H9 (cell line): ENCODE measurements at regions not wholly inside any gene's neighbourhood (a gene's known extent, or its start where the extent isn't known, plus 50 kb on each side); places are given as distances from the start of the nearest gene placed in this dataset.

Experiments used
- DNase-seq: peaks from one replicate; pipeline ENCODE4 v3.0.0-alpha.2; 2017
- H2AFZ ChIP-seq: one replicate; pipeline ENCODE4 v1.6.1; 2013; ENCODE audit warnings: mild to moderate bottlenecking, low read length, control low read depth, moderate library complexity
- H2AK5ac ChIP-seq: 2 replicates; pipeline ENCODE4 v1.6.1; 2013; ENCODE audit warnings: low read length, control low read depth, mixed read lengths; ENCODE audit not compliant: insufficient read length
- H2BK120ac ChIP-seq: one replicate; pipeline ENCODE4 v1.6.1; 2013; ENCODE audit warnings: low read depth, mild to moderate bottlenecking, low read length, control low read depth, inconsistent platforms; ENCODE audit not compliant: poor library complexity, severe bottlenecking
- H2BK12ac ChIP-seq: 2 replicates; pipeline ENCODE4 v1.6.1; 2013; ENCODE audit warnings: low read length, control low read depth, mixed read lengths, low read depth; ENCODE audit not compliant: insufficient read length
- H2BK15ac ChIP-seq: 2 replicates; pipeline ENCODE4 v1.6.1; 2013; ENCODE audit warnings: low read depth, low read length, control low read depth
- H2BK20ac ChIP-seq: one replicate; pipeline ENCODE4 v1.6.1; 2013; ENCODE audit warnings: low read depth, mild to moderate bottlenecking, low read length, control low read depth, inconsistent platforms; ENCODE audit not compliant: poor library complexity, severe bottlenecking
- H2BK5ac ChIP-seq: 2 replicates; pipeline ENCODE4 v1.6.1; 2013; ENCODE audit warnings: low read length, control low read depth, mixed read lengths; ENCODE audit not compliant: insufficient read length
- H3K14ac ChIP-seq: 2 replicates; pipeline ENCODE4 v1.6.1; 2013; ENCODE audit warnings: low read length, control low read depth; ENCODE audit not compliant: insufficient read depth
- H3K18ac ChIP-seq: 2 replicates; pipeline ENCODE4 v1.6.1; 2013; ENCODE audit warnings: low read depth, mild to moderate bottlenecking, mixed read lengths, low read length, control low read depth; ENCODE audit not compliant: insufficient read length
- H3K23ac ChIP-seq: 2 replicates; pipeline ENCODE4 v1.6.1; 2013; ENCODE audit warnings: low read length, control low read depth, mixed read lengths, low read depth; ENCODE audit not compliant: insufficient read length
- H3K23me2 ChIP-seq: 2 replicates; pipeline ENCODE4 v1.6.1; 2013; ENCODE audit warnings: low read depth, mild to moderate bottlenecking, mixed read lengths, low read length, control low read depth; ENCODE audit not compliant: insufficient read length, poor library complexity, severe bottlenecking
- H3K27ac ChIP-seq: 2 replicates; pipeline ENCODE4 v1.5.1; 2013; ENCODE audit warnings: low read length, control low read depth, mixed read lengths, low read depth; ENCODE audit not compliant: insufficient read length
- H3K27me3 ChIP-seq: 2 replicates; pipeline ENCODE4 v1.6.1; 2013; ENCODE audit warnings: low read length, control low read depth, inconsistent platforms; ENCODE audit not compliant: insufficient read depth
- H3K4ac ChIP-seq: 2 replicates; pipeline ENCODE4 v1.6.1; 2013; ENCODE audit warnings: low read depth, mild to moderate bottlenecking, control low read depth, inconsistent platforms, low read length, moderate library complexity
- H3K4me1 ChIP-seq: 2 replicates; pipeline ENCODE4 v1.6.1; 2013; ENCODE audit warnings: low read length, control low read depth, inconsistent platforms; ENCODE audit not compliant: insufficient read depth
- H3K4me2 ChIP-seq: 2 replicates; pipeline ENCODE4 v1.6.1; 2013; ENCODE audit warnings: low read length, control low read depth, mixed read lengths; ENCODE audit not compliant: insufficient read length, insufficient read depth
- H3K56ac ChIP-seq: 2 replicates; pipeline ENCODE4 v1.6.1; 2013; ENCODE audit warnings: low read depth, mild to moderate bottlenecking, mixed read lengths, low read length, control low read depth; ENCODE audit not compliant: insufficient read length
- H3K79me1 ChIP-seq: 2 replicates; pipeline ENCODE4 v1.6.1; 2013; ENCODE audit warnings: low read depth, mild to moderate bottlenecking, moderate library complexity, low read length, control low read depth, inconsistent platforms; ENCODE audit not compliant: insufficient read depth, poor library complexity, severe bottlenecking
- H3K79me2 ChIP-seq: 2 replicates; pipeline ENCODE4 v1.6.1; 2013; ENCODE audit warnings: low read length, control low read depth, inconsistent platforms; ENCODE audit not compliant: insufficient read depth
- H3K9ac ChIP-seq: 2 replicates; pipeline ENCODE4 v1.6.1; 2013; ENCODE audit warnings: low read length, control low read depth, mixed read lengths; ENCODE audit not compliant: insufficient read length; ENCODE audit errors: extremely low read depth
- H3K9me3 ChIP-seq: one replicate; pipeline ENCODE4 v1.6.1; 2013; ENCODE audit warnings: low read depth, low read length, inconsistent platforms; ENCODE audit not compliant: control insufficient read depth
- H3T11ph ChIP-seq: one replicate; pipeline ENCODE4 v1.6.1; 2013; ENCODE audit warnings: mild to moderate bottlenecking, low read length, control low read depth, inconsistent platforms
- H4K20me1 ChIP-seq: one replicate; pipeline ENCODE4 v1.6.1; 2013; ENCODE audit not compliant: control insufficient read depth, insufficient read length, insufficient read depth
- H4K5ac ChIP-seq: 2 replicates; pipeline ENCODE4 v1.6.1; 2013; ENCODE audit warnings: low read depth, mild to moderate bottlenecking, mixed read lengths, low read length, control low read depth; ENCODE audit not compliant: insufficient read length
- H4K8ac ChIP-seq: replicated peaks from 2 replicates; pipeline ENCODE4 v1.6.1; 2013; ENCODE audit warnings: low read length, control low read depth, mixed read lengths, low read depth; ENCODE audit not compliant: insufficient read length
- H4K91ac ChIP-seq: 2 replicates; pipeline ENCODE4 v1.6.1; 2013; ENCODE audit warnings: low read depth, mild to moderate bottlenecking, moderate library complexity, mixed read lengths, low read length, control low read depth; ENCODE audit not compliant: insufficient read length
- H3K27ac Mint-ChIP-seq, 3 experiments: 2 replicates in 2 of 3; 3 replicates in 1 of 3; pipeline ENCODE4 v1.8.0; 2020 to 2021; ENCODE audit warnings: mixed read lengths in 3 of 3, mild to moderate bottlenecking in 1 of 3, moderate library complexity in 1 of 3
- H3K27me3 Mint-ChIP-seq: 2 replicates; pipeline ENCODE4 v1.8.0; 2021; ENCODE audit warnings: low read depth, mild to moderate bottlenecking, moderate library complexity, mixed read lengths
- H3K36me3 Mint-ChIP-seq, 3 experiments: 2 replicates in 2 of 3; 3 replicates in 1 of 3; pipeline ENCODE4 v1.8.0; 2020 to 2021; ENCODE audit warnings: low read depth in 3 of 3, mixed read lengths in 3 of 3; ENCODE audit not compliant: insufficient read depth in 1 of 3
- H3K4me1 Mint-ChIP-seq, 2 experiments: 2 replicates each; pipeline ENCODE4 v1.8.0; 2020; ENCODE audit warnings: mixed read lengths in 2 of 2
- H3K4me3 Mint-ChIP-seq, 2 experiments: 2 replicates in 1 of 2; 3 replicates in 1 of 2; pipeline ENCODE4 v1.8.0; 2020 to 2021; ENCODE audit warnings: mild to moderate bottlenecking in 2 of 2, mixed read lengths in 2 of 2, moderate library complexity in 1 of 2
- H3K9me3 Mint-ChIP-seq, 2 experiments: 2 replicates in 1 of 2; 3 replicates in 1 of 2; pipeline ENCODE4 v1.8.0; 2020; ENCODE audit warnings: mild to moderate bottlenecking in 2 of 2, mixed read lengths in 2 of 2, moderate library complexity in 1 of 2
- WGBS: extraction: QIAGEN DNeasy Blood & Tissue Kit; methylation state at CpG from one replicate; pipeline ENCODE4 v1.1.7; 2013; ENCODE audit warnings: missing lambda C conversion rate, low lambda C conversion rate, mixed read lengths; ENCODE audit not compliant: insufficient read length; ENCODE audit errors: extremely low coverage; 5-methylcytosine and 5-hydroxymethylcytosine counted together
- TF ChIP-seq, protein P1 (sequence below): fragments of 200-600 bp; sonication (generic); conservative IDR thresholded peaks from 3 replicates; pipeline ENCODE4 v1.8.0; 2021; ENCODE audit warnings: antibody characterized with exemption, mild to moderate bottlenecking

DNA sequence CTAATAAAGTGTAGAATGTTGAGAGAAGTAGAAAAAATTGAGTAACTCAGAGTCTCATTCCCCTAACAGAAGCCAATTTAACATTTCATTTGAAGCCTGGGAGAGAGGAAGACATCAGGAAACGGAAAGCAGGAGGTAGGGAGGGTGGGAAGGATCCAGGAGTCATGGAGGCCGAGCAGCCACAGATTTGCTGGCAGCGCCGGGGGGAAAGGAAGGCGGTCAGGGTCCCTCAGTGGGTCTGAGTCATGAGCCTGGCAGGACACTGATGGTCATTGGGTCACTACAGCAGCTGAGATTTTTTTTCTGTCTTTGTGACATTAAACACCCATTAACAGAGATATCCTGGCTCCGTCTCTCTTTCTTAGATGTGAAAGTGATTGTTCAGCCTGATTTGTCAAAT lies 248.1 kb downstream of the EFNB2 start:
- no peaks in the 10 kb centered on the region for H3K27me3 ChIP-seq
- Mint-ChIP-seq H3K4me1 (peaks cover 11 to 12% of the 10 kb centered on the region in 2 experiments), H3K9me3 (no peaks in the 10 kb centered on the region), H3K4me3 (no peak overlapping the region), H3K27me3 (no peaks in the 10 kb centered on the region), H3K36me3 (no peaks in the 10 kb centered on the region), H3K27ac (no peak overlapping the region; a peak in 1 of 7 replicates)
- no peaks in the 10 kb centered on the region for H4K20me1 ChIP-seq
- H2BK20ac ChIP-seq = no peak overlapping the region
- TF ChIP-seq, protein P1, sequence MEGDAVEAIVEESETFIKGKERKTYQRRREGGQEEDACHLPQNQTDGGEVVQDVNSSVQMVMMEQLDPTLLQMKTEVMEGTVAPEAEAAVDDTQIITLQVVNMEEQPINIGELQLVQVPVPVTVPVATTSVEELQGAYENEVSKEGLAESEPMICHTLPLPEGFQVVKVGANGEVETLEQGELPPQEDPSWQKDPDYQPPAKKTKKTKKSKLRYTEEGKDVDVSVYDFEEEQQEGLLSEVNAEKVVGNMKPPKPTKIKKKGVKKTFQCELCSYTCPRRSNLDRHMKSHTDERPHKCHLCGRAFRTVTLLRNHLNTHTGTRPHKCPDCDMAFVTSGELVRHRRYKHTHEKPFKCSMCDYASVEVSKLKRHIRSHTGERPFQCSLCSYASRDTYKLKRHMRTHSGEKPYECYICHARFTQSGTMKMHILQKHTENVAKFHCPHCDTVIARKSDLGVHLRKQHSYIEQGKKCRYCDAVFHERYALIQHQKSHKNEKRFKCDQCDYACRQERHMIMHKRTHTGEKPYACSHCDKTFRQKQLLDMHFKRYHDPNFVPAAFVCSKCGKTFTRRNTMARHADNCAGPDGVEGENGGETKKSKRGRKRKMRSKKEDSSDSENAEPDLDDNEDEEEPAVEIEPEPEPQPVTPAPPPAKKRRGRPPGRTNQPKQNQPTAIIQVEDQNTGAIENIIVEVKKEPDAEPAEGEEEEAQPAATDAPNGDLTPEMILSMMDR = no peak
- H2BK12ac ChIP-seq = no peak overlapping the region
- no peak overlapping the region for H3K9ac ChIP-seq
- H4K91ac ChIP-seq = no peak overlapping the region
- no peak overlapping the region for H3K4me2 ChIP-seq
- no peak overlapping the region for H2BK120ac ChIP-seq
- no peak overlapping the region for H2BK5ac ChIP-seq
- H3K79me2 ChIP-seq = no peaks in the 10 kb centered on the region
- no peaks in the 10 kb centered on the region for H3K4me1 ChIP-seq
- DNase-seq = no peak
- H4K5ac ChIP-seq = no peak overlapping the region
- no peak overlapping the region for H3K27ac ChIP-seq
- no peaks in the 10 kb centered on the region for H3K23me2 ChIP-seq
- H3T11ph ChIP-seq = no peak overlapping the region
- no peak overlapping the region for H2AFZ ChIP-seq
- H3K23ac ChIP-seq = no peak overlapping the region
- H3K56ac ChIP-seq = no peak overlapping the region
- H2BK15ac ChIP-seq = no peak overlapping the region
- H3K79me1 ChIP-seq = no peaks in the 10 kb centered on the region
- H3K4ac ChIP-seq = no peak overlapping the region
- WGBS = no CpG with 5 or more reads among the region's 6 CpGs
- no peak overlapping the region for H3K18ac ChIP-seq
- no peak overlapping the region for H3K14ac ChIP-seq
- no peaks in the 10 kb centered on the region for H3K9me3 ChIP-seq
- no peak overlapping the region for H2AK5ac ChIP-seq
- no peak overlapping the region for H4K8ac ChIP-seq
